Stomach (tissue), 8 donors: ENCODE measurements at regions not wholly inside any gene's neighbourhood (a gene's known extent, or its start where the extent isn't known, plus 50 kb on each side); places are given as distances from the start of the nearest gene placed in this dataset.

Source experiments
- DNase-seq, 2 donors: peaks; one replicate each; pipeline versions ENCODE4 v3.0.0 to v3.0.0-alpha.2; 2013 to 2019
- H3K27ac ChIP-seq, 5 donors: fragments of 200-600 bp in 4 of 5; sonication (generic) in 4 of 5; one replicate each; pipeline ENCODE4 v1.5.1; 2013 to 2019; ENCODE audit warnings: mild to moderate bottlenecking in 1 of 5, moderate library complexity in 1 of 5
- H3K27me3 ChIP-seq, 3 donors: fragments of 200-600 bp; sonication (generic); one replicate each; pipeline ENCODE4 v1.5.1; 2017 to 2019; ENCODE audit warnings: mixed run types in 1 of 3
- H3K36me3 ChIP-seq, 4 donors: fragments of 200-600 bp; sonication (generic); 1 replicate in 3 of 4; 2 replicates in 1 of 4; pipeline ENCODE4 v1.5.1; 2016 to 2019
- H3K4me1 ChIP-seq, 4 donors: fragments of 200-600 bp; sonication (generic); one replicate each; pipeline ENCODE4 v1.5.1; 2016 to 2019
- H3K4me3 ChIP-seq, 4 donors: fragments of 200-600 bp; sonication (generic) in 3 of 4; one replicate each; pipeline ENCODE4 v1.5.1; 2016 to 2019; ENCODE audit warnings: mild to moderate bottlenecking in 1 of 4
- H3K9me3 ChIP-seq, 4 donors: fragments of 200-600 bp; sonication (generic); one replicate each; pipeline ENCODE4 v1.5.1; 2016 to 2019
- CTCF ChIP-seq, 7 experiments: fragments of 450-650 bp in 4 of 7; fragments of 200-600 bp in 3 of 7; sonication (generic) in 3 of 7; IDR thresholded peaks; one replicate each; pipeline ENCODE4 v1.5.1; 2016 to 2019; ENCODE audit warnings: antibody characterized with exemption in 7 of 7, control low read depth in 2 of 7, mild to moderate bottlenecking in 1 of 7
- EP300 ChIP-seq: sonication (generic); formaldehyde crosslinking; IDR thresholded peaks from one replicate; pipeline ENCODE4 v1.6.1; 2017; ENCODE audit warnings: antibody characterized with exemption
- POLR2A ChIP-seq, 4 donors: fragments of 450-650 bp; IDR thresholded peaks; one replicate each; pipeline ENCODE4 v1.6.1; 2016; ENCODE audit warnings: antibody characterized with exemption in 4 of 4, control low read depth in 2 of 4, mild to moderate bottlenecking in 1 of 4, moderate library complexity in 1 of 4
- POLR2AphosphoS5 ChIP-seq, 3 donors: sonication (generic); formaldehyde crosslinking; IDR thresholded peaks; one replicate each; pipeline ENCODE4 v1.6.1; 2016; ENCODE audit warnings: antibody characterized with exemption in 3 of 3
- WGBS, 5 donors: extraction: QIAGEN DNeasy Blood & Tissue Kit in 3 of 5; methylation state at CpG; one replicate each; pipeline versions ENCODE4 v1.1.5 to v1.1.7; 2013 to 2018; 5-methylcytosine and 5-hydroxymethylcytosine counted together
- intact Hi-C: fragments of 100-400 bp; cut with DNase I; formaldehyde crosslinking; loops from one replicate; pipeline ENCODE4 v1.15.1; 2023; ENCODE audit warnings: low total_unique reads
- donor health status: healthy with polysubstance abuse.
- donor health status: Bipolar disorder and iron deficiency.
- donor health status: healthy.

- intact Hi-C loops: no loop called here
- WGBS, 5 donors: 89 to 94% (median 91%) methylated on average over 8 of the region's 8 CpGs
- Histone ChIP-seq H3K27me3 (no peaks in the 10 kb centered on the region), H3K9me3 (no peaks in the 10 kb centered on the region), H3K4me3 (no peak overlapping the region), H3K36me3 (no peaks in the 10 kb centered on the region), H3K27ac (no peak overlapping the region), H3K4me1 (peaks cover 3 to 5% (median 4%) of the 10 kb centered on the region in 4 donors)
- TF ChIP-seq EP300: no peak
- TF ChIP-seq CTCF (IDR thresholded peaks at IDR 0.05): no peak
- no peak for TF ChIP-seq POLR2AphosphoS5 (IDR thresholded peaks at IDR 0.05)
- TF ChIP-seq POLR2A (IDR thresholded peaks at IDR 0.05): no peak
- no peak for DNase-seq
These were observed 107.4 kb downstream of the VCPKMT start for GRCh38 chr14:50008974-50009373.

- WGBS, 5 donors: 85 to 92% (median 89%) methylated on average over 7 of the region's 7 CpGs
- H3K4me3 ChIP-seq: no peak overlapping the region
- no peaks in the 10 kb centered on the region for H3K27me3 ChIP-seq
- H3K27ac ChIP-seq: no peak overlapping the region
- H3K9me3 ChIP-seq: no peaks in the 10 kb centered on the region
- intact Hi-C loops: no loop called here
- H3K4me1 ChIP-seq: no peaks in the 10 kb centered on the region
- TF ChIP-seq EP300: no peak
- no peak for TF ChIP-seq POLR2A (IDR thresholded peaks at IDR 0.05)
- no peak for TF ChIP-seq POLR2AphosphoS5 (IDR thresholded peaks at IDR 0.05)
- TF ChIP-seq CTCF (IDR thresholded peaks at IDR 0.05): no peak
- no peaks in the 10 kb centered on the region for H3K36me3 ChIP-seq
- DNase-seq: no peak
These were observed 105.6 kb downstream of the VCPKMT start for GRCh38 chr14:50010752-50011151.

- Histone ChIP-seq H3K36me3 (no peaks in the 10 kb centered on the region), H3K9me3 (no peaks in the 10 kb centered on the region), H3K4me3 (no peak overlapping the region), H3K4me1 (no peaks in the 10 kb centered on the region), H3K27me3 (no peaks in the 10 kb centered on the region), H3K27ac (no peak overlapping the region)
- intact Hi-C loops: no loop called here
- 88 to 93% (median 89%) methylated on average over 6 of the region's 6 CpGs for WGBS, 5 donors
- no peak for TF ChIP-seq CTCF (IDR thresholded peaks at IDR 0.05)
- no peak for TF ChIP-seq POLR2AphosphoS5 (IDR thresholded peaks at IDR 0.05)
- no peak for TF ChIP-seq EP300
- no peak for TF ChIP-seq POLR2A (IDR thresholded peaks at IDR 0.05)
- DNase-seq: no peak
These were observed 105.1 kb downstream of the VCPKMT start for GRCh38 chr14:50011242-50011641.

- TF ChIP-seq EP300: no peak
- no peak for TF ChIP-seq CTCF (IDR thresholded peaks at IDR 0.05)
- no peak for TF ChIP-seq POLR2A (IDR thresholded peaks at IDR 0.05)
- TF ChIP-seq POLR2AphosphoS5 (IDR thresholded peaks at IDR 0.05): no peak
- H3K4me1 ChIP-seq: peaks cover under 1 to 3% (median 2%) of the 10 kb centered on the region in 4 donors
- no peak overlapping the region for H3K4me3 ChIP-seq
- DNase-seq: no peak
- H3K36me3 ChIP-seq: no peaks in the 10 kb centered on the region
- no peaks in the 10 kb centered on the region for H3K27me3 ChIP-seq
- intact Hi-C loops: no loop called here
- H3K9me3 ChIP-seq: no peaks in the 10 kb centered on the region
- H3K27ac ChIP-seq: no peak overlapping the region
These were observed 103.7 kb downstream of the VCPKMT start for GRCh38 chr14:50012644-50013043.
